Nephron (organoid): ENCODE measurements at regions not wholly inside any gene's neighbourhood (a gene's known extent, or its start where the extent isn't known, plus 50 kb on each side); places are given as distances from the start of the nearest gene placed in this dataset.
A peak's percentile ranks its signal among the peaks of the same experiment; 100 is the strongest.

Experiments used
- H3K27ac Mint-ChIP-seq, 3 experiments: 2 replicates each; pipeline ENCODE4 v1.8.0; 2020; ENCODE audit warnings: mixed read lengths in 3 of 3, mild to moderate bottlenecking in 2 of 3, moderate library complexity in 1 of 3
- H3K27me3 Mint-ChIP-seq: 2 replicates; pipeline ENCODE4 v1.8.0; 2021; ENCODE audit warnings: low read depth, mild to moderate bottlenecking, moderate library complexity, mixed read lengths
- H3K36me3 Mint-ChIP-seq: 2 replicates; pipeline ENCODE4 v1.8.0; 2020; ENCODE audit warnings: low read depth, mixed read lengths
- H3K4me1 Mint-ChIP-seq: 2 replicates; pipeline ENCODE4 v1.8.0; 2020; ENCODE audit warnings: mixed read lengths
- H3K4me3 Mint-ChIP-seq, 3 experiments: 2 replicates each; pipeline ENCODE4 v1.8.0; 2020; ENCODE audit warnings: mild to moderate bottlenecking in 3 of 3, mixed read lengths in 3 of 3, moderate library complexity in 2 of 3
- H3K9me3 Mint-ChIP-seq: 2 replicates; pipeline ENCODE4 v1.8.0; 2020; ENCODE audit warnings: mixed read lengths
- TF ChIP-seq, protein P1 (sequence below), 3 experiments: fragments of 200-600 bp; sonication (generic); IDR thresholded peaks; one replicate each; pipeline ENCODE4 v1.5.0; 2021; ENCODE audit warnings: antibody characterized with exemption in 3 of 3; ENCODE audit not compliant: unreplicated experiment in 3 of 3

GRCh38 chrX:110987292-110987691 is 108.7 kb upstream of the PAK3 start:
- H3K27ac Mint-ChIP-seq: no peak overlapping the region

DNA sequence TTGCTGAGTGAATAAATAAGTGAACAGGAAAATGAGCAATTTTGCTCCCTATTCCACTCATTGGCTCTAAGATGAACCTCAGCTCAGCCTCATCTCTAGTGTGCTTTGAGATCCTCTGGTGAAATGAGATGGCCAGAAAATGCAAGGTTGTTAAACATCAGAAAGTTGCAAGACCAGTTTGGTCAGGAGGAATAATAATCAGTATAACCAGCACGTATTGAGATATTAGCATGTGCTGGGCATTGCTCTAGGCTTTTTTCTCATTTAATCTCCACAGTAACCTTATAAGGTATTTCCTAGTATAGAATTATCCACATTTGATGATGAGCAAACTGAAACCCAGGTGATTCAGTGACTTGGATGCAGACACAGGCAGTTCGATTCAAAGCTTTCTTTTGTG is 110.5 kb upstream of the PAK3 start:
- no peaks in the 10 kb centered on the region for H3K36me3 Mint-ChIP-seq
- no peak overlapping the region for H3K4me3 Mint-ChIP-seq
- no peaks in the 10 kb centered on the region for H3K9me3 Mint-ChIP-seq
- H3K27ac Mint-ChIP-seq: peak overlapping the region in 1 of 3 experiments; percentile 33
- peaks cover 4% of the 10 kb centered on the region for H3K27me3 Mint-ChIP-seq
- no peaks in the 10 kb centered on the region for H3K4me1 Mint-ChIP-seq
- TF ChIP-seq, protein P1, sequence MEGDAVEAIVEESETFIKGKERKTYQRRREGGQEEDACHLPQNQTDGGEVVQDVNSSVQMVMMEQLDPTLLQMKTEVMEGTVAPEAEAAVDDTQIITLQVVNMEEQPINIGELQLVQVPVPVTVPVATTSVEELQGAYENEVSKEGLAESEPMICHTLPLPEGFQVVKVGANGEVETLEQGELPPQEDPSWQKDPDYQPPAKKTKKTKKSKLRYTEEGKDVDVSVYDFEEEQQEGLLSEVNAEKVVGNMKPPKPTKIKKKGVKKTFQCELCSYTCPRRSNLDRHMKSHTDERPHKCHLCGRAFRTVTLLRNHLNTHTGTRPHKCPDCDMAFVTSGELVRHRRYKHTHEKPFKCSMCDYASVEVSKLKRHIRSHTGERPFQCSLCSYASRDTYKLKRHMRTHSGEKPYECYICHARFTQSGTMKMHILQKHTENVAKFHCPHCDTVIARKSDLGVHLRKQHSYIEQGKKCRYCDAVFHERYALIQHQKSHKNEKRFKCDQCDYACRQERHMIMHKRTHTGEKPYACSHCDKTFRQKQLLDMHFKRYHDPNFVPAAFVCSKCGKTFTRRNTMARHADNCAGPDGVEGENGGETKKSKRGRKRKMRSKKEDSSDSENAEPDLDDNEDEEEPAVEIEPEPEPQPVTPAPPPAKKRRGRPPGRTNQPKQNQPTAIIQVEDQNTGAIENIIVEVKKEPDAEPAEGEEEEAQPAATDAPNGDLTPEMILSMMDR (IDR thresholded peaks at IDR 0.05; ENCODE audit: unreplicated experiment in 3 of 3): no peak

More at GRCh38 chrX:110987292-110987691, 108.7 kb upstream of the PAK3 start:
- Mint-ChIP-seq H3K36me3 (no peaks in the 10 kb centered on the region), H3K27me3 (no peaks in the 10 kb centered on the region), H3K9me3 (no peaks in the 10 kb centered on the region), H3K4me1 (no peaks in the 10 kb centered on the region), H3K4me3 (no peak overlapping the region)
- TF ChIP-seq, protein P1 (IDR thresholded peaks at IDR 0.05; ENCODE audit: unreplicated experiment in 3 of 3): peak in 1 of 3 experiments; percentile 7

- Mint-ChIP-seq H3K27ac (no peak overlapping the region), H3K36me3 (no peaks in the 10 kb centered on the region), H3K9me3 (no peaks in the 10 kb centered on the region), H3K27me3 (peaks cover 4% of the 10 kb centered on the region), H3K4me1 (no peaks in the 10 kb centered on the region), H3K4me3 (no peak overlapping the region)
- TF ChIP-seq, protein P1 (IDR thresholded peaks at IDR 0.05; ENCODE audit: unreplicated experiment in 3 of 3): no peak
These were observed 113.0 kb upstream of the PAK3 start for GRCh38 chrX:110983024-110983423.

- H3K36me3 Mint-ChIP-seq: no peaks in the 10 kb centered on the region
- peaks cover 25% of the 10 kb centered on the region for H3K4me1 Mint-ChIP-seq
- peak overlapping the region in 1 of 3 experiments; percentile 59 for H3K27ac Mint-ChIP-seq
- no peak overlapping the region for H3K4me3 Mint-ChIP-seq
- TF ChIP-seq, protein P1 (IDR thresholded peaks at IDR 0.05; ENCODE audit: unreplicated experiment in 3 of 3): no peak
- H3K9me3 Mint-ChIP-seq: peaks cover 7% of the 10 kb centered on the region
- peaks cover 9% of the 10 kb centered on the region for H3K27me3 Mint-ChIP-seq
These were observed 129.2 kb upstream of the PAK3 start for GRCh38 chrX:110966839-110967238.

- Mint-ChIP-seq H3K27me3 (peaks cover 9% of the 10 kb centered on the region), H3K4me3 (no peak overlapping the region), H3K4me1 (peaks cover 25% of the 10 kb centered on the region), H3K9me3 (peaks cover 7% of the 10 kb centered on the region), H3K36me3 (no peaks in the 10 kb centered on the region), H3K27ac (peak overlapping the region in 1 of 3 experiments; percentile 18)
- TF ChIP-seq, protein P1 (IDR thresholded peaks at IDR 0.05; ENCODE audit: unreplicated experiment in 3 of 3): no peak
These were observed 129.9 kb upstream of the PAK3 start for GRCh38 chrX:110966091-110966454.

DNA sequence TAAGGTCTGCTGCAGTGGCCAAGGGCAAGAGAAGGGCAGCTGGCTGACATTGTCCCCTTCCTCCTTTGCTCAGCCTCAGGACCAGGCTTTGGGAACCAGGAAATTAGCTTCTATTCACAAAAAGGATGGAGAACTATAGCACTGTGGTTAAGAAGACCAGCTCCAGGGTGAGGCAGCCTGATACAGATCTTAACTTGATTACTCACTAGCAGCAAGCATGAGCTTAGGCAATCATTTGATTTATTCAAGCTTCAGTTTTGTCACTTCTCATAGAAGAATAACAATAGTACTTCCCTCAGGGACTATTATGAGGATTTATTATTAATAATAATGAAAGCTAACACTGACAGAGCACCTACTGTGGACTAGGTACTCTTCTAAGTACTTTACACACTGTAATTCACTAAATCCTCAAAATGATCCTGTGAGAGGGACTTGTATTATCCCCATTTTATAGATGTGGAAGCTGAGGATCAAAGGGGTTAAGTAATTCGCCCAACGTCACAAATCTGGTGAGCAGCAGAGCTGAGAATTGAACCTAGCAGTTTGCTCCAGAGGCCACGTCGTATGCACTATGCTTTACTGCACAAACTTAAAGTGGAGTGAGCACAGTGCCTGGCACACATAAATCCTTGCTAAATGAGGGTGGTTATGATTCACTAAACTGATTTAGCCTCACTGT is 130.4 kb upstream of the PAK3 start:
- Mint-ChIP-seq H3K4me1 (peaks cover 25% of the 10 kb centered on the region), H3K27me3 (peaks cover 9% of the 10 kb centered on the region), H3K9me3 (peaks cover 7% of the 10 kb centered on the region), H3K36me3 (no peaks in the 10 kb centered on the region), H3K4me3 (no peak overlapping the region), H3K27ac (peak overlapping the region; percentile 15 to 81 (median 70))
- TF ChIP-seq, protein P1 (IDR thresholded peaks at IDR 0.05; ENCODE audit: unreplicated experiment in 3 of 3): no peak
